GM12878 (cell line): ENCODE measurements at regions not wholly inside any gene's neighbourhood (a gene's known extent, or its start where the extent isn't known, plus 50 kb on each side); places are given as distances from the start of the nearest gene placed in this dataset.

Source experiments
- ATAC-seq: fragments of 200-7000 bp; cut with Tn5 transposase; 3 replicates; pipeline ENCODE4 v1.9.1; 2020; ENCODE audit warnings: mild to moderate bottlenecking, moderate library complexity
- BruUV-seq: library from RNA; stranded (reverse); fragments of 400-500 nt; replicated peaks from 2 replicates; lab custom pipeline; 2021; lab: Mats Ljungman, UMichigan
- CTCF ChIA-PET: fragments of 300-600 bp; sonication (Branson Sonifier 250); formaldehyde crosslinking; extraction: SDS; loops from one replicate; lab custom pipeline; 2021; ENCODE audit warnings: inconsistent platforms; lab: Yijun Ruan, JAX
- POLR2A ChIA-PET: fragments of 350-600 bp; formaldehyde crosslinking; extraction: SDS; loops from one replicate; lab custom pipeline; 2021; ENCODE audit warnings: inconsistent platforms; lab: Charles Lee
- RAD21 ChIA-PET: fragments of 300-600 bp; sonication (Branson Sonifier 250); formaldehyde crosslinking; loops from one replicate; lab custom pipeline; 2023; ENCODE audit warnings: antibody characterized with exemption; ENCODE audit not compliant: unreplicated experiment; lab: Charles Lee
- SMC1A ChIA-PET: fragments of 300-600 bp; sonication (Branson Sonifier 250); formaldehyde crosslinking; loops from one replicate; lab custom pipeline; 2023; ENCODE audit not compliant: unreplicated experiment, uncharacterized antibody; lab: Charles Lee
- DNase-seq: peaks from one replicate; pipeline ENCODE4 v3.0.0-alpha.2; 2011; ENCODE audit warnings: low read depth, low spot score
- FAIRE-seq: peaks from 3 replicates; lab custom pipeline; 2011; peaks lifted over from hg19 to GRCh38; lab: Jason Lieb, UNC
- H2AFZ ChIP-seq: 2 replicates; pipeline ENCODE4 v1.6.0; 2011; ENCODE audit warnings: low read depth, low read length, control low read depth; ENCODE audit not compliant: control insufficient read depth
- H3K27ac ChIP-seq: 2 replicates; pipeline ENCODE4 v1.5.1; 2011; ENCODE audit warnings: control low read depth; ENCODE audit not compliant: control insufficient read depth, insufficient read depth
- H3K27me3 ChIP-seq, 2 experiments: replicated peaks in 1 of 2; 2 replicates each; pipeline versions ENCODE4 v1.6.0 to v1.6.1; 2011; ENCODE audit warnings: low read length in 1 of 2; ENCODE audit not compliant: control insufficient read depth in 2 of 2, insufficient read depth in 2 of 2
- H3K36me3 ChIP-seq, 2 experiments: 2 replicates each; pipeline ENCODE4 v1.5.1; 2011; ENCODE audit warnings: low read length in 1 of 2; ENCODE audit not compliant: control insufficient read depth in 2 of 2, insufficient read depth in 2 of 2
- H3K4me1 ChIP-seq: 2 replicates; pipeline ENCODE4 v1.6.1; 2011; ENCODE audit warnings: mild to moderate bottlenecking, low read length, moderate library complexity, mixed read lengths; ENCODE audit not compliant: control insufficient read depth, insufficient read depth
- H3K4me2 ChIP-seq: 2 replicates; pipeline ENCODE4 v1.6.0; 2011; ENCODE audit warnings: control low read depth; ENCODE audit not compliant: control insufficient read depth, insufficient read depth
- H3K4me3 ChIP-seq: fragments of 200-600 bp; sonication (generic); 2 replicates; pipeline ENCODE4 v1.5.1; 2016
- H3K79me2 ChIP-seq: 2 replicates; pipeline ENCODE4 v1.6.0; 2011; ENCODE audit warnings: low read length; ENCODE audit not compliant: control insufficient read depth, insufficient read depth
- H3K9ac ChIP-seq: 2 replicates; pipeline ENCODE4 v1.8.0; 2011; ENCODE audit warnings: low read length, control low read depth, mixed read lengths; ENCODE audit not compliant: control insufficient read depth, insufficient read depth
- H3K9me3 ChIP-seq: replicated peaks from 3 replicates; pipeline ENCODE4 v1.5.1; 2011; ENCODE audit warnings: mild to moderate bottlenecking, low read length; ENCODE audit not compliant: control insufficient read depth, insufficient read depth
- H4K20me1 ChIP-seq: 2 replicates; pipeline ENCODE4 v1.6.0; 2011; ENCODE audit not compliant: control insufficient read depth, insufficient read depth
- CHD4 ChIP-seq: fragments of 200-600 bp; sonication (generic); IDR thresholded peaks from 2 replicates; pipeline ENCODE4 v1.6.1; 2016; ENCODE audit warnings: mild to moderate bottlenecking
- GABPA ChIP-seq: IDR thresholded peaks from 2 replicates; pipeline ENCODE4 v1.6.1; 2014; ENCODE audit warnings: antibody characterized with exemption, low read depth, mild to moderate bottlenecking, inconsistent platforms
- HDAC2 ChIP-seq: fragments of 200-600 bp; sonication (generic); IDR thresholded peaks from 2 replicates; pipeline ENCODE4 v1.6.1; 2017
- IKZF2 ChIP-seq, 2 experiments: fragments of 450-650 bp; IDR thresholded peaks; 2 replicates each; pipeline ENCODE4 v1.6.1; 2017; ENCODE audit warnings: mild to moderate bottlenecking in 2 of 2, moderate library complexity in 2 of 2
- JUNB ChIP-seq: IDR thresholded peaks from 2 replicates; pipeline ENCODE4 v1.6.1; 2016; ENCODE audit warnings: antibody characterized with exemption, mild to moderate bottlenecking
- LARP7 ChIP-seq: fragments of 450-650 bp; IDR thresholded peaks from 2 replicates; pipeline ENCODE4 v1.6.1; 2017; ENCODE audit warnings: mild to moderate bottlenecking
- MYC ChIP-seq: IDR thresholded peaks from 2 replicates; pipeline ENCODE4 v1.6.1; 2011; ENCODE audit warnings: mild to moderate bottlenecking, low read length, moderate library complexity, inconsistent platforms; ENCODE audit not compliant: insufficient read depth, insufficient replicate concordance, insufficient read length, severe bottlenecking
- NFYB ChIP-seq: IDR thresholded peaks from 2 replicates; pipeline ENCODE4 v1.6.1; 2011; ENCODE audit warnings: low read depth, mild to moderate bottlenecking, low read length, improper control_type of control experiment, moderate library complexity; ENCODE audit not compliant: insufficient read depth
- PAX5 ChIP-seq: IDR thresholded peaks from 2 replicates; pipeline ENCODE4 v1.6.1; 2011; ENCODE audit warnings: low read depth, low read length, borderline replicate concordance
- SIX5 ChIP-seq: IDR thresholded peaks from 2 replicates; pipeline ENCODE4 v1.6.1; 2011; ENCODE audit warnings: mild to moderate bottlenecking, low read depth, low read length, moderate library complexity; ENCODE audit not compliant: severe bottlenecking
- ZZZ3 ChIP-seq: IDR thresholded peaks from 2 replicates; pipeline ENCODE4 v1.6.1; 2011; ENCODE audit warnings: low read depth; ENCODE audit not compliant: control insufficient read depth, insufficient read length
- WGBS: methylation state at CpG from one replicate; pipeline ENCODE4 v1.1.6; 2016; ENCODE audit warnings: low lambda C conversion rate; ENCODE audit not compliant: insufficient replicate concordance, insufficient coverage; ENCODE audit errors: missing lambda C conversion rate; 5-methylcytosine and 5-hydroxymethylcytosine counted together
- in situ Hi-C: fragments of 300-500 bp; cut with MboI; formaldehyde crosslinking; loops from 9 replicates; pipeline ENCODE4 v1.14.3; 2018; ENCODE audit warnings: mixed read lengths
- intact Hi-C: fragments of 100-400 bp; cut with micrococcal nuclease; formaldehyde crosslinking; loops from one replicate; pipeline ENCODE4 v1.14.2; 2022; ENCODE audit not compliant: unreplicated experiment
- TF ChIP-seq, protein P1 (sequence below): IDR thresholded peaks from 2 replicates; pipeline ENCODE4 v1.6.1; 2012; ENCODE audit warnings: low read depth, low read length, improper control_type of control experiment
- TF ChIP-seq, protein P2 (sequence below): IDR thresholded peaks from 2 replicates; pipeline ENCODE4 v1.6.1; 2012; ENCODE audit warnings: low read depth, low read length, improper control_type of control experiment
- TF ChIP-seq, protein P3 (sequence below): IDR thresholded peaks from 2 replicates; pipeline ENCODE4 v1.6.1; 2011; ENCODE audit warnings: mild to moderate bottlenecking, low read depth, low read length, moderate library complexity; ENCODE audit not compliant: insufficient replicate concordance

DNA sequence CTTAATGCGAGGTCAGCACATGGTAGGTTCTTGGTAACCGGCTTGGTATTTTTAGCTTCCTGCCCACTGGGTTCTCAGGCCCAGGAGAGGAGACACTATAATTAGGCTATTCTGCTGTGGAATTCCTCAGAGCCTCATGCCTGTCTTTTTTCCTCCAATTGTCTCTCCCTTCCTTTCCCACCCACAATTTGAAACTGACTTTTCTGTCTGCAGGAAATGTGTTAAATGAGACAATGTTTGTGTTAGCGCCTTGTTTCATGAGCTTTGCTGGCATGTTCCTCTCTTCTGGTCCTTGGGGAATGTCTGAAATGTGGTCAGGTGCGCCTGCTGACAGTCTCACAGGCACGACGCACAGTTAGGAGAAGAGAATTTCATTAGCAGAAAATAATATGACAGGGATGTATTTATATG, 223.6 kb upstream of the CTNNB1 start (continued):
- no peak for TF ChIP-seq SIX5

DNA sequence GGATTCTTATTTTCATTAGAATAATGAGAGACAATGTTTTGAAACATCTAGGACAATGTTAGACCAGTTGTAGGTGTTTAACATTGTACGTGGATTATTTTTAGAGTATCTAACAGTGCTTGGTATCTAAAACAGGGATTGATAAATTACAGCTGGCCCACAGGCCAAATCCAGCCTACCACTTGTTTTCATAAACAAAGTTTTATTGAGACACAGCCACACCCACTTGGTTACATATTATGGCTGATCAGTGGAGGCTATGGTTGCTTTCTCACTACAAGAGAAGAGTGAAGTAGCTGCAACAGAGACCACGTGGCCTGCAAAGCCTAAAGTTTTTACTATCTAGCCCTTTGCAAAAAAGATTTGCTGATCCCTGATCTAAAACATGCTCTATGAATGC, 223.1 kb upstream of the CTNNB1 start:
- no peak for FAIRE-seq
- no TSS peak for BruUV-seq
- in situ Hi-C loops (no loop called here), intact Hi-C loops (loop anchor here (10.0 kb wide), 2 partner anchors 651 to 791 kb away; no protein-coding TSS in a partner anchor)
- Histone ChIP-seq H3K4me3 (no peak overlapping the region), H3K27me3 (no peaks in the 10 kb centered on the region), H2AFZ (no peak overlapping the region), H3K27ac (no peak overlapping the region), H3K9me3 (no peaks in the 10 kb centered on the region), H3K36me3 (no peaks in the 10 kb centered on the region), H3K79me2 (no peaks in the 10 kb centered on the region), H3K9ac (no peak overlapping the region), H4K20me1 (no peaks in the 10 kb centered on the region), H3K4me2 (no peak overlapping the region), H3K4me1 (peaks cover 11% of the 10 kb centered on the region)
- 46% methylated on average over 2 of the region's 2 CpGs for WGBS
- ATAC-seq, result no peak
- TF ChIP-seq LARP7, result no peak
- TF ChIP-seq GABPA, result no peak
- no peak for TF ChIP-seq IKZF2 (IDR thresholded peaks at IDR 0.05)
- POLR2A ChIA-PET, result no interaction called here
- no peak for DNase-seq
- RAD21 ChIA-PET, result no interaction called here
- SMC1A ChIA-PET, result no interaction called here
- CTCF ChIA-PET, result no interaction called here

DNA sequence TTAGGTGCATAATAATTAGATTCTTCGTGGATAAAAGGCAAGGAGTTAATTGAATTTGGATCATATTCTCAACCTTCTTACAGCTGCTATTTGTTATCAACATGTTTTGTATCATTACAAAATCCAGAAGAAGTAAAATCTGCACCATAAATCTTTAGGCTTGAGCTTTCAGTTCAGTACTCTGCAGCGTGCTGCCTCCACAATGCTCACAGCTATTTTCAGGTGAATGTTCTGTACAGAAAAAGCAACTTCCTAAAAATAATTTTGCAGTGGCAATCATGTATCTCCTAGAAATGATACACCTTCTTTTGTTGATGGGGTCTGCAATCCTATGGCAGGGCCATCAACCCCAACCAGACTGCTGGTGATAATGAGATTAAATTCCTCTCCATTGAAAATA, 220.9 kb upstream of the CTNNB1 start:
- intact Hi-C loops (loop anchor here (10.0 kb wide), 2 partner anchors 654 to 794 kb away; no protein-coding TSS in a partner anchor), in situ Hi-C loops (no loop called here)
- H4K20me1 ChIP-seq, result no peaks in the 10 kb centered on the region
- H3K36me3 ChIP-seq, result no peaks in the 10 kb centered on the region
- no peaks in the 10 kb centered on the region for H3K79me2 ChIP-seq
- CTCF ChIA-PET, result no interaction called here
- H3K4me2 ChIP-seq, result no peak overlapping the region
- SMC1A ChIA-PET, result no interaction called here
- no peak overlapping the region for H2AFZ ChIP-seq
- no peak overlapping the region for H3K4me3 ChIP-seq
- H3K9ac ChIP-seq, result no peak overlapping the region
- no peaks in the 10 kb centered on the region for H3K9me3 ChIP-seq
- no peak overlapping the region for H3K27ac ChIP-seq
- POLR2A ChIA-PET, result no interaction called here
- no peaks in the 10 kb centered on the region for H3K4me1 ChIP-seq
- no peak for DNase-seq
- FAIRE-seq, result no peak
- H3K27me3 ChIP-seq, result no peaks in the 10 kb centered on the region
- 43% methylated on average over 2 of the region's 2 CpGs for WGBS
- no peak for ATAC-seq
- RAD21 ChIA-PET, result no interaction called here
- BruUV-seq, result no TSS peak
- no peak for TF ChIP-seq ZZZ3
- no peak for TF ChIP-seq CHD4
- TF ChIP-seq, protein P1, sequence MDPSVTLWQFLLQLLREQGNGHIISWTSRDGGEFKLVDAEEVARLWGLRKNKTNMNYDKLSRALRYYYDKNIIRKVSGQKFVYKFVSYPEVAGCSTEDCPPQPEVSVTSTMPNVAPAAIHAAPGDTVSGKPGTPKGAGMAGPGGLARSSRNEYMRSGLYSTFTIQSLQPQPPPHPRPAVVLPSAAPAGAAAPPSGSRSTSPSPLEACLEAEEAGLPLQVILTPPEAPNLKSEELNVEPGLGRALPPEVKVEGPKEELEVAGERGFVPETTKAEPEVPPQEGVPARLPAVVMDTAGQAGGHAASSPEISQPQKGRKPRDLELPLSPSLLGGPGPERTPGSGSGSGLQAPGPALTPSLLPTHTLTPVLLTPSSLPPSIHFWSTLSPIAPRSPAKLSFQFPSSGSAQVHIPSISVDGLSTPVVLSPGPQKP, result no peak
- TF ChIP-seq IKZF2 (IDR thresholded peaks at IDR 0.05), result no peak
- no peak for TF ChIP-seq HDAC2
- TF ChIP-seq JUNB, result no peak
- no peak for TF ChIP-seq PAX5
- TF ChIP-seq, protein P2, sequence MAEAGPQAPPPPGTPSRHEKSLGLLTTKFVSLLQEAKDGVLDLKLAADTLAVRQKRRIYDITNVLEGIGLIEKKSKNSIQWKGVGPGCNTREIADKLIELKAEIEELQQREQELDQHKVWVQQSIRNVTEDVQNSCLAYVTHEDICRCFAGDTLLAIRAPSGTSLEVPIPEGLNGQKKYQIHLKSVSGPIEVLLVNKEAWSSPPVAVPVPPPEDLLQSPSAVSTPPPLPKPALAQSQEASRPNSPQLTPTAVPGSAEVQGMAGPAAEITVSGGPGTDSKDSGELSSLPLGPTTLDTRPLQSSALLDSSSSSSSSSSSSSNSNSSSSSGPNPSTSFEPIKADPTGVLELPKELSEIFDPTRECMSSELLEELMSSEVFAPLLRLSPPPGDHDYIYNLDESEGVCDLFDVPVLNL, result no peak
- TF ChIP-seq, protein P3, sequence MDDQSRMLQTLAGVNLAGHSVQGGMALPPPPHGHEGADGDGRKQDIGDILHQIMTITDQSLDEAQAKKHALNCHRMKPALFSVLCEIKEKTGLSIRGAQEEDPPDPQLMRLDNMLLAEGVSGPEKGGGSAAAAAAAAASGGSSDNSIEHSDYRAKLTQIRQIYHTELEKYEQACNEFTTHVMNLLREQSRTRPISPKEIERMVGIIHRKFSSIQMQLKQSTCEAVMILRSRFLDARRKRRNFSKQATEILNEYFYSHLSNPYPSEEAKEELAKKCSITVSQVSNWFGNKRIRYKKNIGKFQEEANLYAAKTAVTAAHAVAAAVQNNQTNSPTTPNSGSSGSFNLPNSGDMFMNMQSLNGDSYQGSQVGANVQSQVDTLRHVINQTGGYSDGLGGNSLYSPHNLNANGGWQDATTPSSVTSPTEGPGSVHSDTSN, result no peak
- no peak for TF ChIP-seq MYC
- TF ChIP-seq NFYB, result no peak
